ENCODE measurements at regions not wholly inside any gene's neighbourhood (a gene's known extent, or its start where the extent isn't known, plus 50 kb on each side); places are given as distances from the start of the nearest gene placed in this dataset.

- no peak for DNase-seq (ENCODE audit: low read depth in 2 of 2)
Measured at GRCh38 chr18:60775978-60776377, 403.4 kb upstream of the MC4R start.

- DNase-seq (ENCODE audit: low read depth in 2 of 2), result no peak
Measured at GRCh38 chr18:60784161-60784560, 411.6 kb upstream of the MC4R start.

GRCh38 chr18:60794802-60795201 lies 422.2 kb upstream of the MC4R start:
- DNase-seq (ENCODE audit: low read depth in 2 of 2), result no peak

- no peak for DNase-seq (ENCODE audit: low read depth in 2 of 2)
Measured at GRCh38 chr18:60804415-60804814, 431.8 kb upstream of the MC4R start.

- DNase-seq (ENCODE audit: low read depth in 2 of 2), result no peak
Measured at GRCh38 chr18:60809937-60810336, 437.4 kb upstream of the MC4R start.

- peak in 1 of 2 experiments; percentile 6 for DNase-seq (ENCODE audit: low read depth in 2 of 2)
Measured at GRCh38 chr18:60812921-60813320, 440.3 kb upstream of the MC4R start.

- DNase-seq (ENCODE audit: low read depth in 2 of 2), result no peak
Measured at GRCh38 chr18:60826346-60826745, 453.8 kb upstream of the MC4R start.

- DNase-seq (ENCODE audit: low read depth in 2 of 2), result no peak
Measured at GRCh38 chr18:60831971-60832370, 459.4 kb upstream of the MC4R start.

GRCh38 chr18:60838677-60839076 lies 466.1 kb upstream of the MC4R start:
- no peak for DNase-seq (ENCODE audit: low read depth in 2 of 2)

- DNase-seq (ENCODE audit: low read depth in 2 of 2), result no peak
Measured at GRCh38 chr18:60846396-60846795, 473.8 kb upstream of the MC4R start.

GRCh38 chr18:60847517-60847916 lies 474.9 kb upstream of the MC4R start:
- no peak for DNase-seq (ENCODE audit: low read depth in 2 of 2)

GRCh38 chr18:60861575-60861974 lies 471.7 kb upstream of the CDH20 start:
- peak; percentile 1 to 8 for DNase-seq (ENCODE audit: low read depth in 2 of 2)

GRCh38 chr18:60862988-60863387 lies 470.2 kb upstream of the CDH20 start:
- no peak for DNase-seq (ENCODE audit: low read depth in 2 of 2)

- no peak for DNase-seq (ENCODE audit: low read depth in 2 of 2)
Measured at GRCh38 chr18:60865801-60866200, 467.4 kb upstream of the CDH20 start.

- no peak for DNase-seq (ENCODE audit: low read depth in 2 of 2)
Measured at GRCh38 chr18:60870261-60871153, 462.7 kb upstream of the CDH20 start.

- DNase-seq (ENCODE audit: low read depth in 2 of 2), result no peak
Measured at GRCh38 chr18:60872434-60872833, 460.8 kb upstream of the CDH20 start.

GRCh38 chr18:60873708-60874107 lies 459.5 kb upstream of the CDH20 start:
- no peak for DNase-seq (ENCODE audit: low read depth in 2 of 2)

- no peak for DNase-seq (ENCODE audit: low read depth in 2 of 2)
Measured at GRCh38 chr18:60875957-60876507, 457.2 kb upstream of the CDH20 start.

GRCh38 chr18:60880184-60880583 lies 453.0 kb upstream of the CDH20 start:
- DNase-seq (ENCODE audit: low read depth in 2 of 2), result no peak

GRCh38 chr18:60883587-60883986 lies 449.6 kb upstream of the CDH20 start:
- no peak for DNase-seq (ENCODE audit: low read depth in 2 of 2)

- no peak for DNase-seq (ENCODE audit: low read depth in 2 of 2)
Measured at GRCh38 chr18:60888071-60888624, 445.1 kb upstream of the CDH20 start.

GRCh38 chr18:60889442-60889841 lies 443.8 kb upstream of the CDH20 start:
- DNase-seq (ENCODE audit: low read depth in 2 of 2), result no peak

GRCh38 chr18:60891936-60892335 lies 441.3 kb upstream of the CDH20 start:
- DNase-seq (ENCODE audit: low read depth in 2 of 2), result no peak

All from fibroblast of skin of left quadriceps (primary cell).